ENCODE measurements at regions not wholly inside any gene's neighbourhood (a gene's known extent, or its start where the extent isn't known, plus 50 kb on each side); places are given as distances from the start of the nearest gene placed in this dataset.

DNA sequence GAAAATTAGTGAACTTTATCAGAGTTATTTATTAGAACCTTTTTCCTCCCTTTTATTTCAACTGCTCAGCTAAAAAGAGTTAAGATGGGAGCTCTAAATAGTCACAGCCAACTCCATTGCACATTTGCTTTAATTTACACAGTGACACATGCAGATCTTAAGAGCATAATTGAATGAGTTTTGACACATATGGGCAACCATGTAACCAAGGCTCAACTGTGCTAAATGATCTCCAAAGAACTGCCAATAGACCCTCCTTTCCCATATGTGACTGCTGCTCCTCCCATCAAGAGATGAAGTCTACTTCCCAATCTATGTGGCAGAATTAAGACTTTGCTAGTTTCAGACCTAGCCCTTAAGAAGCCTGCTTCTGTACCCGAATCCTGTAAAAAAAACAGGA is 960.0 kb downstream of the BCL11B start:
- no peaks in the 10 kb centered on the region for H3K27me3 ChIP-seq (ENCODE audit: control insufficient read depth, insufficient read depth, low read length)
- H3K36me3 ChIP-seq (ENCODE audit: control insufficient read depth, insufficient read depth, low read length): no peaks in the 10 kb centered on the region
- H3K4me3 ChIP-seq (ENCODE audit: low read depth, low read length): no peak overlapping the region
- TF ChIP-seq, protein P1, sequence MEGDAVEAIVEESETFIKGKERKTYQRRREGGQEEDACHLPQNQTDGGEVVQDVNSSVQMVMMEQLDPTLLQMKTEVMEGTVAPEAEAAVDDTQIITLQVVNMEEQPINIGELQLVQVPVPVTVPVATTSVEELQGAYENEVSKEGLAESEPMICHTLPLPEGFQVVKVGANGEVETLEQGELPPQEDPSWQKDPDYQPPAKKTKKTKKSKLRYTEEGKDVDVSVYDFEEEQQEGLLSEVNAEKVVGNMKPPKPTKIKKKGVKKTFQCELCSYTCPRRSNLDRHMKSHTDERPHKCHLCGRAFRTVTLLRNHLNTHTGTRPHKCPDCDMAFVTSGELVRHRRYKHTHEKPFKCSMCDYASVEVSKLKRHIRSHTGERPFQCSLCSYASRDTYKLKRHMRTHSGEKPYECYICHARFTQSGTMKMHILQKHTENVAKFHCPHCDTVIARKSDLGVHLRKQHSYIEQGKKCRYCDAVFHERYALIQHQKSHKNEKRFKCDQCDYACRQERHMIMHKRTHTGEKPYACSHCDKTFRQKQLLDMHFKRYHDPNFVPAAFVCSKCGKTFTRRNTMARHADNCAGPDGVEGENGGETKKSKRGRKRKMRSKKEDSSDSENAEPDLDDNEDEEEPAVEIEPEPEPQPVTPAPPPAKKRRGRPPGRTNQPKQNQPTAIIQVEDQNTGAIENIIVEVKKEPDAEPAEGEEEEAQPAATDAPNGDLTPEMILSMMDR (IDR thresholded peaks at IDR 0.05; ENCODE audit: insufficient read depth, low read depth, low read length): no peak
- ChIA-PET POLR2A (no interaction called here), CTCF (no interaction called here)
- no peak for DNase-seq (ENCODE audit: low read depth)

DNA sequence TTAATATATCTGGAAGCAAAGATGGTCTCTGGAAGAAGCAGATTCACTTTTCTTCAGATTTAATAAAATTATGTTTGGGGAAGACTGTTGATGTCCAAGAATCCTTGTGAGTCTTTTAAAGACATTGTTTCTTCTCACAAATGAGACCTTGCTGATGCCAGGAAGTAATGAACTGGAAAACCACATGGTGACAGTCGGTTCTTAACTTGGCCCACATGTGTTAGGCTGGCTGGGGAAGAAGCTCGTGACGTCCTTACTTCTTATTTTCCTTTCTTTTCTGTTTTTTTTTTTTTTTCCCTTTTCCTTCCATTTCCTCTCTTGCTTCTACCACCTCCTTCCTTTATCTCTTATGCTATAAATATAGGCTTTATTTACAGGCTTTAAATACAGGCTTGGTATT is 950.2 kb downstream of the BCL11B start:
- TF ChIP-seq, protein P1 (IDR thresholded peaks at IDR 0.05; ENCODE audit: insufficient read depth, low read depth, low read length): no peak
- POLR2A ChIA-PET: no interaction called here
- H3K27me3 ChIP-seq (ENCODE audit: control insufficient read depth, insufficient read depth, low read length): no peaks in the 10 kb centered on the region
- CTCF ChIA-PET: no interaction called here
- no peak for DNase-seq (ENCODE audit: low read depth)
- no peaks in the 10 kb centered on the region for H3K36me3 ChIP-seq (ENCODE audit: control insufficient read depth, insufficient read depth, low read length)
- H3K4me3 ChIP-seq (ENCODE audit: low read depth, low read length): no peak overlapping the region

DNA sequence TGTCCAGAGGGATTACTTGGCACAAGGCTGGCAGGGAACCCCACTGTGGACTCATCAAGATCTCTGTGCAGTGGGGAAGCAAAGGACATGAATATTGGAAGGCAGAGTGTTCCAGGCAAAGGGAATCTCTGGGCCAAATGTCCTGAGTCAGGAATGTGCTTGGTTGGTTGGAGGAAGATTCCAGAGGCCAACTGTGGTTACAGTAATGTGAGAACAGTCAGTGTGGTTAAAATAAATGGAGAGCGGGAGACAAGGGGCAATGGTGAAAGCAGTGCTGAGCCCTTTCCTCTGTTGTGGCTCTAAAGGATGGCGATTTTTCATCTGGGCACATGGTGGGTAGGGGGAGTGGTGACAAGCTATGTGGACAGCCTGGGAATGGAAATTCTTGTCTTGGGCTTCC is 948.2 kb downstream of the BCL11B start:
- Histone ChIP-seq H3K4me3 (ENCODE audit: low read depth, low read length) (no peak overlapping the region), H3K27me3 (ENCODE audit: control insufficient read depth, insufficient read depth, low read length) (no peaks in the 10 kb centered on the region), H3K36me3 (ENCODE audit: control insufficient read depth, insufficient read depth, low read length) (no peaks in the 10 kb centered on the region)
- no peak for DNase-seq (ENCODE audit: low read depth)
- POLR2A ChIA-PET: no interaction called here
- TF ChIP-seq, protein P1 (IDR thresholded peaks at IDR 0.05; ENCODE audit: insufficient read depth, low read depth, low read length): no peak
- CTCF ChIA-PET: no interaction called here

DNA sequence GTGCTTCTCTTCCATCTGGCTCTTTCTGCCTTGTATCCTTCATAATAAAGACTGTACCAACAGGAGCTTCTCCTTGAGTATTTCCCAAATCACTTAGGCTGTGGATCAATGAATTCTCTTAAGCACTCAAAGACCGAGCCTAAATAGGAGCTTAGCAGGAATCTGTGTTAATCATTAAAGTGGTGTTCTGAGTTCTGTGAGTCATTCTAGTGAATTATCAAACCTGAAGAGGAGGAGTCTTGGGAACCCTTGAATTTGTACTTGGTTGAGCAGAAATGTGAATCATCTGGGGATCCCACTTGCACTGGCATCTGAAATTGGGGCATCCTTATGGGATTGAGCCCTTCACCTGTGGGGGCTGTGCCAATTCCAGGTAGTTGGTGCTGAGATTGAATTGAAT is 946.2 kb downstream of the BCL11B start:
- TF ChIP-seq, protein P1 (IDR thresholded peaks at IDR 0.05; ENCODE audit: insufficient read depth, low read depth, low read length): no peak
- ChIA-PET POLR2A (no interaction called here), CTCF (no interaction called here)
- no peak for DNase-seq (ENCODE audit: low read depth)
- Histone ChIP-seq H3K36me3 (ENCODE audit: control insufficient read depth, insufficient read depth, low read length) (no peaks in the 10 kb centered on the region), H3K27me3 (ENCODE audit: control insufficient read depth, insufficient read depth, low read length) (no peaks in the 10 kb centered on the region), H3K4me3 (ENCODE audit: low read depth, low read length) (no peak overlapping the region)

DNA sequence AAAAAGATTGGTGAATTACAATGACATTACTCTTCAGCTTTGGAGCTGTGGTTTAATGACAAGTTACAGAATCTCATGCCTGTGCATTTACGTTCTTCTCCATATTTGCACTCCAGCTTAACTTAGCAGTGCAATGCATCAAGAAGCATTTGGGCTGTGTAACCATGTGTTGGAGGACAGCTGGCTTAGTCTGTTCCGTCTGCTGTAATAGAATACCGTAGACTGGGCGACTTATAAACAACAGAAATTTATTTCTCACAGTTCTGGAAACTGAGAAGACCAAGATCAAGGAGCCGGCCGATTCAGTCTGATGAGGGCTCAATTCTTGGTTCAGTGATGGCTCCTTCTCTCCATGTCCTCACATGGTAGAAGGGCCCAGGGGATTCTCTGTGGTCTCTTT is 943.5 kb downstream of the BCL11B start:
- CTCF ChIA-PET: no interaction called here
- Histone ChIP-seq H3K36me3 (ENCODE audit: control insufficient read depth, insufficient read depth, low read length) (no peaks in the 10 kb centered on the region), H3K27me3 (ENCODE audit: control insufficient read depth, insufficient read depth, low read length) (no peaks in the 10 kb centered on the region), H3K4me3 (ENCODE audit: low read depth, low read length) (no peak overlapping the region)
- POLR2A ChIA-PET: no interaction called here
- no peak for DNase-seq (ENCODE audit: low read depth)
- TF ChIP-seq, protein P1 (IDR thresholded peaks at IDR 0.05; ENCODE audit: insufficient read depth, low read depth, low read length): no peak
